ENCODE measurements at regions not wholly inside any gene's neighbourhood (a gene's known extent, or its start where the extent isn't known, plus 50 kb on each side); places are given as distances from the start of the nearest gene placed in this dataset.

DNA sequence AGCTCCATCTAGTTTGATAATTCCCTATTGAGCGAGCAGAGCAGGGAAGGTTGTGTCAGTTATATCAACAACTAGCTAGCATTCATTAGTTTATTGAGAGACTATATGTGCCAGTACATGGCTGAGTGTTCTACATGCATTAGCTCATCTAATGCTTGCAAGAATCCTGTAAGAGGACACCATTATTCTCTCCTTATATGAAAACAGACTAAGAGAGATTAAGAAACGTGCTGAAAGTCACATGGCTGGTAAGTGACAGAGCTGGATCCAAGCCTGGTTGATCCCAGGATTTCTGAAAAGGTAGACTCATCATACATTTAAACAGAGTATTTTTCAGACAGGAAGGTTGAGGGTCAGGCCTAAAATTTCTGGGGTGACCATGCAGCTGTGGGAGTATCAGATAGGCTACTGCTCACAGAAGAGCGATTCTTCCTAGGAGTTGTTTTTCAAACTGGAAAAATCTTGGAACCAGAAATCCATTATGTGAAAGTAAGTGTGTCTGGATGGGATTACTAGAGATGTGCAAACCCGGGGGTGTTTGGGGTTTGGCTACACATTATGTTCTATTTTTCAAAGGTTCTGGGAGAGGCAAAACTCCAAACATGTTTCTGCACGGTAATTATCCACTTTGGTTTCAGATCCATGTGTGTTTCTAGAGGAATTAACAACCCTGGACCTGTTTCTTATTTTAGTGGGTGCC lies 213.3 kb downstream of the FAM76B start:
- TF ChIP-seq, protein P1, sequence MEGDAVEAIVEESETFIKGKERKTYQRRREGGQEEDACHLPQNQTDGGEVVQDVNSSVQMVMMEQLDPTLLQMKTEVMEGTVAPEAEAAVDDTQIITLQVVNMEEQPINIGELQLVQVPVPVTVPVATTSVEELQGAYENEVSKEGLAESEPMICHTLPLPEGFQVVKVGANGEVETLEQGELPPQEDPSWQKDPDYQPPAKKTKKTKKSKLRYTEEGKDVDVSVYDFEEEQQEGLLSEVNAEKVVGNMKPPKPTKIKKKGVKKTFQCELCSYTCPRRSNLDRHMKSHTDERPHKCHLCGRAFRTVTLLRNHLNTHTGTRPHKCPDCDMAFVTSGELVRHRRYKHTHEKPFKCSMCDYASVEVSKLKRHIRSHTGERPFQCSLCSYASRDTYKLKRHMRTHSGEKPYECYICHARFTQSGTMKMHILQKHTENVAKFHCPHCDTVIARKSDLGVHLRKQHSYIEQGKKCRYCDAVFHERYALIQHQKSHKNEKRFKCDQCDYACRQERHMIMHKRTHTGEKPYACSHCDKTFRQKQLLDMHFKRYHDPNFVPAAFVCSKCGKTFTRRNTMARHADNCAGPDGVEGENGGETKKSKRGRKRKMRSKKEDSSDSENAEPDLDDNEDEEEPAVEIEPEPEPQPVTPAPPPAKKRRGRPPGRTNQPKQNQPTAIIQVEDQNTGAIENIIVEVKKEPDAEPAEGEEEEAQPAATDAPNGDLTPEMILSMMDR (conservative IDR thresholded peaks at IDR 0.05 in 1 of 2, IDR thresholded peaks at IDR 0.05 in 1 of 2; ENCODE audit: low read depth in 1 of 2, low read length in 2 of 2), result no peak
- TF ChIP-seq EZH2 (IDR thresholded peaks at IDR 0.05; ENCODE audit: low read length, missing control alignments), result no peak
